Brain microvascular endothelial cell (primary cell): ENCODE measurements at regions not wholly inside any gene's neighbourhood (a gene's known extent, or its start where the extent isn't known, plus 50 kb on each side); places are given as distances from the start of the nearest gene placed in this dataset.

Experiments used
- DNase-seq: peaks from one replicate; pipeline ENCODE4 v3.0.0-alpha.2; 2020
- H3K27ac ChIP-seq: fragments of 250-450 bp; sonication (Bioruptor Pico); 2 replicates; pipeline ENCODE4 v1.5.1; 2020; ENCODE audit warnings: mild to moderate bottlenecking, moderate library complexity
- H3K27me3 ChIP-seq: fragments of 250-450 bp; sonication (Bioruptor Pico); replicated peaks from 2 replicates; pipeline ENCODE4 v1.5.1; 2020; ENCODE audit warnings: mild to moderate bottlenecking
- H3K36me3 ChIP-seq: fragments of 250-450 bp; sonication (Bioruptor Pico); replicated peaks from 2 replicates; pipeline ENCODE4 v1.5.1; 2020; ENCODE audit warnings: mild to moderate bottlenecking
- H3K4me3 ChIP-seq: 2 replicates; pipeline ENCODE4 v1.5.1; 2011; ENCODE audit warnings: low read depth, mild to moderate bottlenecking, control low read depth, low read length, moderate library complexity
- in situ Hi-C: cut with HindIII; loops from 2 replicates; pipeline ENCODE4 v1.10.0; 2017; ENCODE audit warnings: low sequenced_read_pairs, low pct_ligation_motif_present
- TF ChIP-seq, protein P1 (sequence below): IDR thresholded peaks from 2 replicates; pipeline ENCODE4 v1.5.1; 2011; ENCODE audit warnings: low read depth, mild to moderate bottlenecking, moderate library complexity, low read length, control low read depth, inconsistent platforms; ENCODE audit errors: missing control alignments

DNA sequence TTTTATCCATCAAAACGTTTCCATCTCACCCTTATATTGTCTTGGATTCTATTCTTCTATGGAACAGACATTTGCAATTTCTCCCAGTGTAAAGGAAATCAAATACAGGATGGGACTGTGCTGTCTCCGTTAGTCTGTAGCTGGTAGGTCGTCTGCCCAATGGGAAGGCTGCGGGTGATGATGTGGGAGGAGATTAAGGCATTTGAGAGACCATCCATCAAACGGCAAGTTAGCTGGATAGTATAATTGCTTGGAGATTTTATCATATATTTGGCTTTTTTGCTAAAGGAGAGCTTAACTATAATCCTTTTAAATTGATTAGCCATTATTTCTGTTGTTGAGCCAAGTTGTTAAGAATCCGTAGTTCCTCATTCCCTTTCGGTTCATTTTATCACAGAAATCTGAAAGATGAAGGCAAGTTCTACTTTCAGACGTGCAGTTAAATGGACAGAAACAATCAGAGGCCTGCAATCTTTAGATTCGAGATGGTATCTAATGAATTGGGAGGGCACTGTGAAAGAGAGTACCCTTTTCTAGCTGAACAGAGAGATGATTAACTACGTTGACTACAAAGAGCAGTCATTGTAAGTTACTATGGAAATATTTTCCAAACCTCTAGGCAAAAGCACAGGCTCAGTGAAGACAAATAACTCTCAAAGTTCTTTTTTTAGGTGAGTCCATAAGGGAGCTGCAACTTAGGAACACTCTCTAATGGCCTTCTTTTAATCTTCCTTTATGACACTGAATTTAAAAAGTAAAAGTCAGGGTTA is 253.3 kb upstream of the KIAA1217 start:
- no peak for DNase-seq
- TF ChIP-seq, protein P1, sequence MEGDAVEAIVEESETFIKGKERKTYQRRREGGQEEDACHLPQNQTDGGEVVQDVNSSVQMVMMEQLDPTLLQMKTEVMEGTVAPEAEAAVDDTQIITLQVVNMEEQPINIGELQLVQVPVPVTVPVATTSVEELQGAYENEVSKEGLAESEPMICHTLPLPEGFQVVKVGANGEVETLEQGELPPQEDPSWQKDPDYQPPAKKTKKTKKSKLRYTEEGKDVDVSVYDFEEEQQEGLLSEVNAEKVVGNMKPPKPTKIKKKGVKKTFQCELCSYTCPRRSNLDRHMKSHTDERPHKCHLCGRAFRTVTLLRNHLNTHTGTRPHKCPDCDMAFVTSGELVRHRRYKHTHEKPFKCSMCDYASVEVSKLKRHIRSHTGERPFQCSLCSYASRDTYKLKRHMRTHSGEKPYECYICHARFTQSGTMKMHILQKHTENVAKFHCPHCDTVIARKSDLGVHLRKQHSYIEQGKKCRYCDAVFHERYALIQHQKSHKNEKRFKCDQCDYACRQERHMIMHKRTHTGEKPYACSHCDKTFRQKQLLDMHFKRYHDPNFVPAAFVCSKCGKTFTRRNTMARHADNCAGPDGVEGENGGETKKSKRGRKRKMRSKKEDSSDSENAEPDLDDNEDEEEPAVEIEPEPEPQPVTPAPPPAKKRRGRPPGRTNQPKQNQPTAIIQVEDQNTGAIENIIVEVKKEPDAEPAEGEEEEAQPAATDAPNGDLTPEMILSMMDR = no peak
- in situ Hi-C loops = no loop called here

DNA sequence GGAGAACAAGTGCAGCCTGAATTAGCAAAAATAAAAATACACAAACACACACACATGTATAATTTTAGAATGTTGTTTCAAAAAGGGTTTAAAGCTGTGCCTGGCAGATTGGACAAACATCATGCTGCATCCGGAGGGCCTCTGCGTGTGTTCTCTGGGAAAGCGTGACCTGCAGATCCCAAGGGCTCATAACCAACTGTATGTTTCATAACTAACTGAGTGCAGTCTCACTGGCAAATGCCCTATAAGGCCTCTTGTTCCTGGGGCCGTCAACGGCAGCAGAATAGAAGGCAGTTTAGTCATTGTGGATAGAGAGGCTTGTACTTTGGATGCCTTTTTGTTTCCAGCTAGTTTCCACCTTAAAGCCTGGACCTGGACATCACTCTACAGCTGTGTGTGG is 243.8 kb upstream of the KIAA1217 start:
- Histone ChIP-seq H3K36me3 (no peaks in the 10 kb centered on the region), H3K4me3 (no peak overlapping the region), H3K27me3 (no peaks in the 10 kb centered on the region), H3K27ac (no peak overlapping the region)
- in situ Hi-C loops = no loop called here
- no peak for DNase-seq
- TF ChIP-seq, protein P1 = no peak

More for the DNA sequence above, 253.3 kb upstream of the KIAA1217 start:
- no peaks in the 10 kb centered on the region for H3K36me3 ChIP-seq
- H3K27ac ChIP-seq = no peak overlapping the region
- H3K27me3 ChIP-seq = no peaks in the 10 kb centered on the region
- no peak overlapping the region for H3K4me3 ChIP-seq

GRCh38 chr10:23965880-23966279 is 243.1 kb upstream of the KIAA1217 start:
- TF ChIP-seq, protein P1 = no peak
- Histone ChIP-seq H3K27me3 (no peaks in the 10 kb centered on the region), H3K4me3 (no peak overlapping the region), H3K27ac (no peak overlapping the region), H3K36me3 (no peaks in the 10 kb centered on the region)
- DNase-seq = no peak
- in situ Hi-C loops = no loop called here

DNA sequence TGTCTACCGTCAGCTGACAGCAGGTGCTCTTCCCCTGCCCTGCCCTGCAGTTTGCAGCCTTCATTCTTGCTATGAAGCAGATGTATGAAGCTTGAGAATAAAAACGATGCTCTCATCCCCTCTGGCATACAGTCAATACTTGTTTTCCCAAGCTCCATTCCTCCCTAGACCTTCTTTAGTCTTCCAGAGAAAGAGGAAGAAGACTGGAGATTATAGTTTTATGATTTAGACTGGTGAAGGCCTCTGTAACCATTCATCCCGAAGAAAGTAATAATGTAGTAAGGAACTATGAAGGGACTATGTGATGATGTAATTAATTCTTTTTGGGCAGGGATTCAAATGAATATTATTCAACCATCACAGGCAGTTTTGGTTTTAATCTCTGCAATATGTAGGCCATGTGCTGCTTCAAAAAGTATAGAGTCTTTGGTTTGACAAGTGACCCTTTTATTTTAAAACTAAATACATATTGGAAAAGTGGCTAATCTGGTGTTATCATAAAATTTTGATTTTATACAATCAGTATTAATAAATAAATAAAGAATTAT is 242.4 kb upstream of the KIAA1217 start:
- Histone ChIP-seq H3K36me3 (no peaks in the 10 kb centered on the region), H3K27ac (no peak overlapping the region), H3K4me3 (no peak overlapping the region), H3K27me3 (no peaks in the 10 kb centered on the region)
- TF ChIP-seq, protein P1 = no peak
- in situ Hi-C loops = no loop called here
- DNase-seq = no peak

- in situ Hi-C loops = no loop called here
- TF ChIP-seq, protein P1 = no peak
Measured at GRCh38 chr10:23968301-23968700, 240.6 kb upstream of the KIAA1217 start.

DNA sequence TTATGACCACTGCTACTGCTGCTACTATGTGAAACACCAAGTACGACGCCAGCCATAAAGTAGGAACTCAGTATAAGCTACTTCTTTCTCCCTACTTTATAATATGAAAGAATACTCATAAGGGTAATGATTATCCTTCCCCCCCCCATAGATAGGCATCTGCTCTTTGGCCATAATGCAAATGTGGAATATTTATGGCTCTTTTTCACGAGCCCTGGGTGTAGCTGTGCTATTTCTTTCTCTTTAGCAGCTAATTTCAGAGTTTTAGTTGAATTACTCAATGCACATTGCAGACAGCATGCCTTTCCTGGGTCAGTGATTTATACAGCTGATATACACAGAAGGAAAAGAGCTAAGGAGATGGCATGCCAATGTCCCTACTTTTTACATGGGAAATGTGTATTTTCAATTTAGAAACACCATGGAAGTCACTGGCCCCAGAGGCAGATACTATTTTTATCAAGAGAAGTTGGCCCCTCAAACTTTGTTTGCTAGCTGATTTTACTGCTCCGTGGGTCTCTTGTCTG is 234.1 kb upstream of the KIAA1217 start:
- in situ Hi-C loops = no loop called here
- no peak overlapping the region for H3K4me3 ChIP-seq
- H3K36me3 ChIP-seq = no peaks in the 10 kb centered on the region
- H3K27me3 ChIP-seq = no peaks in the 10 kb centered on the region
- TF ChIP-seq, protein P1 = no peak
- no peak for DNase-seq
- H3K27ac ChIP-seq = no peak overlapping the region

More at GRCh38 chr10:23968301-23968700, 240.6 kb upstream of the KIAA1217 start:
- Histone ChIP-seq H3K27ac (no peak overlapping the region), H3K27me3 (no peaks in the 10 kb centered on the region), H3K36me3 (no peaks in the 10 kb centered on the region), H3K4me3 (no peak overlapping the region)
- no peak for DNase-seq
